Peyer's patch (tissue), 4 donors: ENCODE measurements at regions not wholly inside any gene's neighbourhood (a gene's known extent, or its start where the extent isn't known, plus 50 kb on each side); places are given as distances from the start of the nearest gene placed in this dataset.

Source experiments
- DNase-seq, 3 donors: peaks; one replicate each; pipeline ENCODE4 v3.0.0-alpha.2; 2017 to 2019
- H3K27ac ChIP-seq, 4 donors: fragments of 200-600 bp; sonication (generic); one replicate each; pipeline ENCODE4 v1.5.1; 2016 to 2019
- H3K27me3 ChIP-seq, 2 donors: fragments of 200-600 bp; sonication (generic); one replicate each; pipeline ENCODE4 v1.5.1; 2019
- H3K36me3 ChIP-seq, 3 donors: fragments of 200-600 bp; sonication (generic); one replicate each; pipeline ENCODE4 v1.5.1; 2016 to 2019
- H3K4me1 ChIP-seq, 4 donors: fragments of 200-600 bp; sonication (generic); one replicate each; pipeline ENCODE4 v1.5.1; 2016 to 2019
- H3K4me3 ChIP-seq, 4 donors: fragments of 200-600 bp; sonication (generic); 1 replicate in 3 of 4; 2 replicates in 1 of 4; pipeline ENCODE4 v1.5.1; 2016 to 2019; ENCODE audit warnings: mild to moderate bottlenecking in 1 of 4
- H3K9me3 ChIP-seq, 4 donors: fragments of 200-600 bp; sonication (generic); one replicate each; pipeline ENCODE4 v1.5.1; 2016 to 2019; ENCODE audit warnings: mild to moderate bottlenecking in 1 of 4
- POLR2A ChIP-seq, 2 donors: fragments of 450-650 bp; IDR thresholded peaks; one replicate each; pipeline ENCODE4 v1.5.1; 2017; ENCODE audit warnings: antibody characterized with exemption in 2 of 2, mild to moderate bottlenecking in 2 of 2, moderate library complexity in 2 of 2
- TF ChIP-seq, protein P1 (sequence below), 6 experiments: fragments of 450-650 bp in 4 of 6; fragments of 200-600 bp in 2 of 6; sonication (generic) in 1 of 6; IDR thresholded peaks; one replicate each; pipeline ENCODE4 v1.5.1; 2017 to 2019; ENCODE audit warnings: antibody characterized with exemption in 6 of 6, mild to moderate bottlenecking in 3 of 6, moderate library complexity in 1 of 6

DNA sequence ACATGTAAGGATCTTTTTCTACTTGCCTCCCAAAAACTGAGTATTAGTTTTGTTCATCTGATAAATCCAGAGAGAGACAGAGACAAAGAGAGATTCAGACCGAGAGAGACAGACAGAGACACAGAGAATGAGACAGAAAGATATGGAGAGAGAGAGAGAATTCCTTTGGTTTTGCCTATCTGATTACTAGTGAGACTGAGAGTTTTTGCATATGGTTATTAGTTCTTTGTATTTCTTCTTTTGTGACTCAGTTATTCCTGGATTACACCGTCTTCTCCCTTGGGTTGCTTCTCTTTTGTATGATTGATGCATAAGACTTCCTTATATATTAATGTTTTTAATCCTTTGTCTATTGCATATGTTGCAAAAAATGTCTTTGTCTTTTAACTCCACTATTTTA lies 91.2 kb upstream of the SPATA31C2 start:
- Histone ChIP-seq H3K27me3 (no peaks in the 10 kb centered on the region), H3K4me1 (no peaks in the 10 kb centered on the region), H3K9me3 (no peaks in the 10 kb centered on the region), H3K4me3 (no peak overlapping the region), H3K36me3 (no peaks in the 10 kb centered on the region), H3K27ac (no peak overlapping the region)
- no peak for TF ChIP-seq POLR2A (IDR thresholded peaks at IDR 0.05)
- TF ChIP-seq, protein P1, sequence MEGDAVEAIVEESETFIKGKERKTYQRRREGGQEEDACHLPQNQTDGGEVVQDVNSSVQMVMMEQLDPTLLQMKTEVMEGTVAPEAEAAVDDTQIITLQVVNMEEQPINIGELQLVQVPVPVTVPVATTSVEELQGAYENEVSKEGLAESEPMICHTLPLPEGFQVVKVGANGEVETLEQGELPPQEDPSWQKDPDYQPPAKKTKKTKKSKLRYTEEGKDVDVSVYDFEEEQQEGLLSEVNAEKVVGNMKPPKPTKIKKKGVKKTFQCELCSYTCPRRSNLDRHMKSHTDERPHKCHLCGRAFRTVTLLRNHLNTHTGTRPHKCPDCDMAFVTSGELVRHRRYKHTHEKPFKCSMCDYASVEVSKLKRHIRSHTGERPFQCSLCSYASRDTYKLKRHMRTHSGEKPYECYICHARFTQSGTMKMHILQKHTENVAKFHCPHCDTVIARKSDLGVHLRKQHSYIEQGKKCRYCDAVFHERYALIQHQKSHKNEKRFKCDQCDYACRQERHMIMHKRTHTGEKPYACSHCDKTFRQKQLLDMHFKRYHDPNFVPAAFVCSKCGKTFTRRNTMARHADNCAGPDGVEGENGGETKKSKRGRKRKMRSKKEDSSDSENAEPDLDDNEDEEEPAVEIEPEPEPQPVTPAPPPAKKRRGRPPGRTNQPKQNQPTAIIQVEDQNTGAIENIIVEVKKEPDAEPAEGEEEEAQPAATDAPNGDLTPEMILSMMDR (IDR thresholded peaks at IDR 0.05) = no peak
- no peak for DNase-seq

DNA sequence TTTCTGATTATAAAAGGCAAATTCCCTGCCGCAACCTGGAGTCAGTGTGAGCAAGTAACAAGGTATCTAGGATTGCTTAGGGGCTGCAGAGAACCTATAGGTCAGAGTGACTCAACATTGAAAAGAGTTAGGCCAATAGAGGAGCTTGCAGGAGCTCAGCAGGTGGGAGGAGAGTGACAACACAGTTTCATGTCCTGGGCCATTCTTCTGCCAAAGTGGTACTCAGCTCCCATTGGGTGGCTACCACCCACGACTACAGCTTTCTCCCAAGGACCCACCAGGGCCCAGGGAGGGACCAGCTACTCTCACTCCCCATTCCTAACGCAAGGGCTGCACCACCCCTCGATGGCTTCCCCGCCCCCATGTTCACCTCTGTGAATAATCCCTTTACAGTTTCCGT lies 86.7 kb upstream of the SPATA31C2 start:
- no peaks in the 10 kb centered on the region for H3K4me1 ChIP-seq
- DNase-seq = no peak
- H3K9me3 ChIP-seq = no peaks in the 10 kb centered on the region
- H3K36me3 ChIP-seq = no peaks in the 10 kb centered on the region
- TF ChIP-seq POLR2A (IDR thresholded peaks at IDR 0.05) = no peak
- TF ChIP-seq, protein P1 (IDR thresholded peaks at IDR 0.05) = no peak
- no peak overlapping the region for H3K4me3 ChIP-seq
- H3K27ac ChIP-seq = no peak overlapping the region
- H3K27me3 ChIP-seq = no peaks in the 10 kb centered on the region

DNA sequence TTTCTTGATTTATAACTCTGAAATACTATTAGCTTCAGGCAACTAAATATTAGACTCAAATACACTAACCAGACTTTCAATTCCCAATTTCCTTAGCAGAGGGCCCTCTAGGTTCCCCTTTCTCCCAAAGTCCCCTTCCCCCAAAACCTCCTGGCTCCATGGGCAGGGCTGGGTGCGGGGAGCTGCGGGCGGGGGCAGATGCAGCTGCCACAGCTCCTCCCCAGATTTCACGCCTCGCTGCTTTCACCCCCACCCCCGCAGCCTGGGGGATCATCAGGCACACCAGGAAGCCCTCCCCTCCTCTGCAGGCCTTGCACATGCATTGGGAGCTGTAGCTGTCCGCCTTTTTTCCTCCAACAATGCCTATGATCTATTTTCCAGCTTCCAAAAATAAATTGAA lies 82.8 kb upstream of the SPATA31C2 start:
- Histone ChIP-seq H3K4me1 (no peaks in the 10 kb centered on the region), H3K36me3 (no peaks in the 10 kb centered on the region), H3K27me3 (no peaks in the 10 kb centered on the region), H3K4me3 (no peak overlapping the region), H3K9me3 (no peaks in the 10 kb centered on the region), H3K27ac (no peak overlapping the region)
- TF ChIP-seq, protein P1 (IDR thresholded peaks at IDR 0.05) = no peak
- TF ChIP-seq POLR2A (IDR thresholded peaks at IDR 0.05) = no peak
- DNase-seq = no peak

DNA sequence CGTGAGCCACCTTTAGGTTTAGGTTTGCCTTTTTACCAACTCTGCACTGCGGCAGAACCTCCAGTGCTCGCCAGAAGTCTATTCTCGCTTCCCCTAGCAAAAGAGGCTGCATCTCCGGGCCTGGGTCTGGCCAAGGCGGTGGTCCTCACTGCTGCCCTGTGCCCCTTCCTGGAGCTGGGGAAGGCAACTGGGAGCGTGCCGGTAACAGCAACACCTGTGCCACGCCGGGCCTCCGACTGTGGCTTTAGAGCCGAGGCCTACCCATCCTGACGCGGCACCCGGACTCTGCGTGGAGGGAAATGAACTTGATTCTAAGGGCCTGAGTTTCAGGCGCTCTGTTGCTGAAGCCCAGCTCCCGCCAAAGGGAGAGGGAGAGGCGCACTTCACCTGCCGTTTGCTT lies 82.4 kb upstream of the SPATA31C2 start:
- Histone ChIP-seq H3K9me3 (no peaks in the 10 kb centered on the region), H3K4me1 (no peaks in the 10 kb centered on the region), H3K27ac (no peak overlapping the region), H3K4me3 (no peak overlapping the region), H3K36me3 (no peaks in the 10 kb centered on the region), H3K27me3 (no peaks in the 10 kb centered on the region)
- no peak for TF ChIP-seq POLR2A (IDR thresholded peaks at IDR 0.05)
- TF ChIP-seq, protein P1 (IDR thresholded peaks at IDR 0.05) = no peak
- no peak for DNase-seq

DNA sequence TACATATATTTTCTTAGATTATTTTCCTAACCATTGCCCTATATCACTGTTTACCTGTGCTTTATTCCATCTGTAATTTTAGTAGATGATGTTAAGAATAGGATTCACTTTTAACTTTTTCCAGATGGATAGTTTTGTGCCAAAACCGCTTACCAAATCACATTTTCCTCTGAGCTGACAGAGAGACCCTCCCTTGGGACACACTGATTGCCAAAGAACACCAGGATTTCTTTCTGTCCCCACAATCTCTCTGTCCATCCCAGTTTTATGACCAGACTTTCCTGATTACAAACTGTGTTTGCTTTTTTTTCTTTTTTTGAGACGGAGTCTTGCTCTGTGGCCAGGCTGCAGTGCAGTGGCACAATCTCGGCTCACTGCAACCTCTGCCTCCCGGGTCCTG lies 81.3 kb upstream of the SPATA31C2 start:
- no peak for TF ChIP-seq POLR2A (IDR thresholded peaks at IDR 0.05)
- TF ChIP-seq, protein P1 (IDR thresholded peaks at IDR 0.05) = no peak
- no peak for DNase-seq
- H3K4me3 ChIP-seq = no peak overlapping the region
- no peaks in the 10 kb centered on the region for H3K36me3 ChIP-seq
- H3K4me1 ChIP-seq = no peaks in the 10 kb centered on the region
- H3K9me3 ChIP-seq = no peaks in the 10 kb centered on the region
- no peaks in the 10 kb centered on the region for H3K27me3 ChIP-seq
- H3K27ac ChIP-seq = no peak overlapping the region

DNA sequence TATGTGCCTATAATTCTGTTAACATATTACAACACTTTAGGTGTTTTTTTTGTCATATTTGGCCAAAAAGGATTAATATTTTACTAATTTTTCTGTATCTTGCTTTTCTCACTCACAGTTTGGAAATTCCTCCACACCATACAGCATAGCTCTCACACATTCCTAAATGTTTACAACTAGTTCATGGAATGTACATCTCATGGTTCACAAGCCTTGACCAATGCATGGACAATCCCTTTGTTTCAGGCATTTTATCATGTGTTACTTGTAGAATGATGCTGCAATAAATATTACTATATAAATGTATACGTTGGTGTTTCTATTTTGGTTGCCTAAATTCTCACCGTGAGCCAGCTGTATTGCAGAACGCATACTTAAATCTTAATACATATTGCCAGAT lies 80.5 kb upstream of the SPATA31C2 start:
- no peak overlapping the region for H3K27ac ChIP-seq
- H3K4me3 ChIP-seq = no peak overlapping the region
- no peak for DNase-seq
- no peaks in the 10 kb centered on the region for H3K36me3 ChIP-seq
- H3K27me3 ChIP-seq = no peaks in the 10 kb centered on the region
- no peak for TF ChIP-seq POLR2A (IDR thresholded peaks at IDR 0.05)
- TF ChIP-seq, protein P1 (IDR thresholded peaks at IDR 0.05) = no peak
- H3K9me3 ChIP-seq = no peaks in the 10 kb centered on the region
- H3K4me1 ChIP-seq = no peaks in the 10 kb centered on the region
